Upper lobe of left lung (tissue), 4 donors: ENCODE measurements at regions not wholly inside any gene's neighbourhood (a gene's known extent, or its start where the extent isn't known, plus 50 kb on each side); places are given as distances from the start of the nearest gene placed in this dataset.

Source experiments
- CTCF ChIP-seq, 6 experiments: fragments of 450-650 bp in 4 of 6; fragments of 200-600 bp in 2 of 6; sonication (generic) in 2 of 6; IDR thresholded peaks; one replicate each; pipeline ENCODE4 v1.5.1; 2016 to 2019; ENCODE audit warnings: antibody characterized with exemption in 6 of 6
- EP300 ChIP-seq, 4 donors: sonication (generic); formaldehyde crosslinking; IDR thresholded peaks; one replicate each; pipeline ENCODE4 v1.5.1; 2017; ENCODE audit warnings: antibody characterized with exemption in 4 of 4, control low read depth in 2 of 4
- POLR2A ChIP-seq, 4 donors: fragments of 450-650 bp; IDR thresholded peaks; one replicate each; pipeline ENCODE4 v1.5.1; 2016 to 2017; ENCODE audit warnings: antibody characterized with exemption in 4 of 4, mild to moderate bottlenecking in 2 of 4
- POLR2AphosphoS5 ChIP-seq, 2 donors: sonication (generic); formaldehyde crosslinking; IDR thresholded peaks; one replicate each; pipeline ENCODE4 v1.5.1; 2017; ENCODE audit warnings: antibody characterized with exemption in 2 of 2

- no peak for TF ChIP-seq POLR2A (IDR thresholded peaks at IDR 0.05)
- no peak for TF ChIP-seq CTCF (IDR thresholded peaks at IDR 0.05)
- no peak for TF ChIP-seq EP300 (IDR thresholded peaks at IDR 0.05)
- no peak for TF ChIP-seq POLR2AphosphoS5 (IDR thresholded peaks at IDR 0.05)
These were observed 900.4 kb upstream of the CDH2 start for GRCh38 chr18:29077344-29077743.
